22Rv1 (cell line): ENCODE measurements at regions not wholly inside any gene's neighbourhood (a gene's known extent, or its start where the extent isn't known, plus 50 kb on each side); places are given as distances from the start of the nearest gene placed in this dataset.

Experiments
- H3K27ac ChIP-seq: fragments of 450-650 bp; 2 replicates; pipeline ENCODE4 v1.5.1; 2017
- ZFX ChIP-seq: fragments of 450-650 bp; IDR thresholded peaks from 2 replicates; pipeline ENCODE4 v1.6.1; 2017; ENCODE audit warnings: antibody characterized with exemption, borderline replicate concordance
- TF ChIP-seq, protein P1 (sequence below): fragments of 450-650 bp; IDR thresholded peaks from 2 replicates; pipeline ENCODE4 v1.5.1; 2017; ENCODE audit warnings: mild to moderate bottlenecking

DNA sequence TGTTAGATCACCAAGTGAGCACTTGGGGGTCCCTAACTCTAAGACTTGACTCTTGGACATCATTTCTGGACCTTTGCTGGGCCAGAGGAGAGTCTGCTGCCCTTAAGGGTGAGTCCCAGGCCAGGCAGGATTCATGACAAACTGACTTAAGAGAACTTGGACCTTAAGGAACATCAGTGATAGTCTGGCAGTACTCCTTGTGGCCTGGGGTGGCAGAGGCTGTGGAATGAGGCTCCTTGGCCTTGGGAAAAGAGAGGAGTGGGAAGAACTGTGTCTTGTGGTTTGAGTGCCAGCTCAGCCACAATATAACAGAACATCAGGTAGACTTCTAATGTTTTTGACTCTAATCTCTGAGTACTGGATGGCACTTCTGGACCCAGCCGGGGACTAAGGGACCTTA, 478.7 kb downstream of the MEI4 start:
- H3K27ac ChIP-seq = no peak overlapping the region
- no peak for TF ChIP-seq ZFX

DNA sequence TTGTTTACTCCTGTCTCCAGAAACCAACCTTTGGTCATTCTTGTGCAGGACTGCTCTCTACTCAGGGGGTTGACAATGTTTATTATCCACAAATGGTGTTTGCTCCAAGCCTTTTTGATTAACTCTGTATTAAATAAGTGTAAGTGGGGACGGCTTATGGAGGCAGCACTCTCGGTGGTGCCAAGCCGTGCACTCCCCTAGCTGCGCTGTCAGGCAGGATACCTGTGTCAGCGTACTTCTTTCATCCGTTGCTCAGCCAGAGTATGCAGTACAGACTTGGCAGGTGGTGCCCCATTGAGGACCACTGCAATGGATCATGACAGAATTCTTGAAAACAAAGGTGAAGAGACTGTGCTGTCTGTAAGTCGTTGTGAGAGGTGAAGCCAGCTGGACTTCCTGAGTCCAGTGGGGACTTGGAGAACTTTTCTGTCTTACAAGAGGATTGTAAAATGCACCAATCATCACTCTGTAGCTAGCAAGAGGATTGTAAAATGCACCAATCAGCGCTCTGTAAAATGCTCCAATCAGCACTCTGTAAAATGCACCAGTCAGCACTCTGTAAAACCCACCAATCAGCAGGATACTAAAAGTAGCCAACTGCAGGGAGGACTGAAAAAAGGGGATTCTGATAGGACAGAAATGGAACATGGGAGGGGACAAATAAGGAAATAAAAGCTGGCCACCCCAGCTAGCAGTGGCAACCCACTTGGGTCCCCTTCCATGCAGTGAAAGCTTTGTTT, 480.0 kb downstream of the MEI4 start:
- no peak overlapping the region for H3K27ac ChIP-seq
- TF ChIP-seq, protein P1, sequence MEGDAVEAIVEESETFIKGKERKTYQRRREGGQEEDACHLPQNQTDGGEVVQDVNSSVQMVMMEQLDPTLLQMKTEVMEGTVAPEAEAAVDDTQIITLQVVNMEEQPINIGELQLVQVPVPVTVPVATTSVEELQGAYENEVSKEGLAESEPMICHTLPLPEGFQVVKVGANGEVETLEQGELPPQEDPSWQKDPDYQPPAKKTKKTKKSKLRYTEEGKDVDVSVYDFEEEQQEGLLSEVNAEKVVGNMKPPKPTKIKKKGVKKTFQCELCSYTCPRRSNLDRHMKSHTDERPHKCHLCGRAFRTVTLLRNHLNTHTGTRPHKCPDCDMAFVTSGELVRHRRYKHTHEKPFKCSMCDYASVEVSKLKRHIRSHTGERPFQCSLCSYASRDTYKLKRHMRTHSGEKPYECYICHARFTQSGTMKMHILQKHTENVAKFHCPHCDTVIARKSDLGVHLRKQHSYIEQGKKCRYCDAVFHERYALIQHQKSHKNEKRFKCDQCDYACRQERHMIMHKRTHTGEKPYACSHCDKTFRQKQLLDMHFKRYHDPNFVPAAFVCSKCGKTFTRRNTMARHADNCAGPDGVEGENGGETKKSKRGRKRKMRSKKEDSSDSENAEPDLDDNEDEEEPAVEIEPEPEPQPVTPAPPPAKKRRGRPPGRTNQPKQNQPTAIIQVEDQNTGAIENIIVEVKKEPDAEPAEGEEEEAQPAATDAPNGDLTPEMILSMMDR = no peak
- TF ChIP-seq ZFX = no peak

DNA sequence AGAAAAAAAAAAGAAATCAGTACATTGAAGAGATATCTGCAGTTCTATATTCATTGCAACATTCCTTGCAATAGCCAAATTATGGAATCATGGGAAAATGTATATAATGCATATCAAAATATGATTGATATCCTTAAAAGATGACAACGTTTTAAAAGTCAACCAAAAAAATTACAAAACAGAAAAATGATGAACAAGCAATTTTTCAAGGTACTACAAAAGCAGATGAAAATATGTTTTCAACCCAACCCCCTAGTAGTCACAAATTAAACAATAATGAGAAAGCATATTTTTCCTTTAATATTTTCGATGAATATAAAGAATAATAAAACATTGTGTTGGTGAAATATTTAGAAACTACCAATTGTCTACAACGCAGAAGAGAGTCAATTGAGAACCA, 497.6 kb downstream of the MEI4 start:
- TF ChIP-seq ZFX = no peak
- TF ChIP-seq, protein P1 = no peak
- no peak overlapping the region for H3K27ac ChIP-seq

DNA sequence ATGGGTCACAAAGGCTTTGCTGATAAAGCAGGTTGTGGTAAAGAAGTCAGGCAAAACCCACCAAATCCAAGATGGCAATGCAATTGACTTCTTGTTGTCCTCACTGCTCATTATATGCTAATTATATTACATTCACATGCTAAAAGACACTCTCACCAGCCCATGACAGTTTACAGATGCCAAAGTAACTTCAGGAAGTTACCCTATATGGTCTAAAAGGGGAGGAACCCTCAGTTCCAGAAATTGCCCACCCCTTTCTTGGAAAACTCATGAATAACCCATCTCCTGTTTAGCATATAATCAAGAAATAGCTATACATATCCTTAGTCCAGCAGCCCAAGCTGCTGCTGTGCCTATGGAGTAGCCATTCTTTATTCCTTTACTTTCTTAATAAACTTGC, 501.1 kb downstream of the MEI4 start:
- H3K27ac ChIP-seq = no peak overlapping the region

DNA sequence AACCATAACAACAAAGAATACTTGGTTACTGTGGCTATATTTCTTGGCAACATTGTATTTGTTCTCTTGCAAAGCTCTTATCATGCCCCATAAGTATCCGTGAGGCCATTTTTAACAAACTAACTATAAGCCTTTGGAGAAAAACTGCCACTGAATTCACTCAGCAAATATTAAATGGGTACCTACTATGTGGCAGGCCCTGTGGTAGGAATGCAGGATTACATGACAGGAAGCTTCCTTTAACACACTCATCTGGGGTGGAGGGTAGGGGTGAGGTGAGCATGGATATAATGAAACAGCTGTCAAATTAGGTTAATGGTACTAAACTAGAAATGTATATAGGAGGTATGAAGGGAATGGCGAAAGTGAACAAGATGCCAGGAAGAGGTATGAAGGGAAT, 504.8 kb downstream of the MEI4 start:
- TF ChIP-seq ZFX = no peak
- TF ChIP-seq, protein P1 = no peak
- no peak overlapping the region for H3K27ac ChIP-seq

More for the DNA sequence above, 501.1 kb downstream of the MEI4 start:
- TF ChIP-seq, protein P1 = no peak
- TF ChIP-seq ZFX = no peak

DNA sequence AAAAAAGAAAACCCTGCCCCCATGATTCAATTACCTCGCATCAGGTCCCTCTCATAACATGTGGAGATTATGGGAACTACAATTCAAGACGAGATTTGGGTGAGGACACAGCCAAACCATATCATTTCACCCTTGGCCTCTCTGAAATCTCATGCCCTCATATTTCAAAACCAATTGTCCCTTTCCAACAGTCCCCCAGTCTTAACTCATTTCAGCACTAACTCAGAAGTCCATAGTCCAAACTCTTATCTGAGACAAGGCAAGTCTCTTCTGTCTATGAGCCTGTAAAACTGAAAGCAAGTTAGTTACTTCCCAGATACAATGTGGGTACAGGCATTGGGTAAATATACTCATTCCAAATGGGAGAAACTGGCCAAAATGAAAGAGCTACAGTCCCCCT, 536.1 kb downstream of the MEI4 start:
- TF ChIP-seq, protein P1 = no peak
- TF ChIP-seq ZFX = no peak

DNA sequence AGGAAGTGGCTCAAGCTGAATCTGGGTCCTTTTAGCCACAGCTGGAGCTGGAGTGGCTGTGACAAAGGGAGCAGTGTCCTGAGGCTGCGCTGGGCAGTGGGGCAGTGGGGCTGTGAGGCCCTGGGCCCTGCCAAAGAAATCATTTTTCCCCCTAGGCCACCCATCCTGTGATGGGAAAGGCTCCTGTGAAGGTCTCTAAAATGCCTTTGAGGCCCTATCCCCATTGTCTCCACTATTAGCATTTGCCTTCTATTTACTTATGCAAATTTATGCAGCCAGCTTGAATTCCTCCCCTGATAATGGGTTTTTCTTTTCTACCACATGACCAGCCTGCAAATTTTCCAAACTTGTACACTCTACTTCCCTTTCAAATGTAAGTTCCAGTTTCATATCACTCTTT, 539.2 kb downstream of the MEI4 start:
- H3K27ac ChIP-seq = no peak overlapping the region
- TF ChIP-seq ZFX = no peak
- TF ChIP-seq, protein P1 = no peak

More for the DNA sequence above, 536.1 kb downstream of the MEI4 start:
- H3K27ac ChIP-seq = no peak overlapping the region

DNA sequence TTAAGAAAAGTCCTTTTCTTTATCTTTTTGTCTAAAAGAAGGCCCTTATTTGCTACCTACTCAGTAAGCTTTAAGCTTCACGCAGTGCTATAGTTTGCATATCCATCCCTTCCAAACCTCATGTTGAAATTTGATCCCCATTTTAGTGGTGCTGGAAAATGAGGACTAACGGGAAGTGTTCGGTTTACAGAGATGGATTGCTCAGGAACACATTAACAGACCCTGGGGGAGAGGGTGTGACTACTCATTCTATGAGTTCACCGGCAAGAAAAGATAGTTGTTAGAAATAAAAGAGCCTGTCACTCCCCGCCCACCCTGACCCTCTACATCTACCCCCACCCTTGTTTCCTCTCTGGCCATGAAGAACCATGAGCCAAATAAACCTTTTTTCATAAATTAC, 546.2 kb downstream of the MEI4 start:
- TF ChIP-seq, protein P1 = no peak
- no peak for TF ChIP-seq ZFX
- H3K27ac ChIP-seq = no peak overlapping the region
